HCT116 (cell line): ENCODE measurements at regions not wholly inside any gene's neighbourhood (a gene's known extent, or its start where the extent isn't known, plus 50 kb on each side); places are given as distances from the start of the nearest gene placed in this dataset.

ENCODE experiments used
- ATAC-seq: fragments of 200-7000 bp; cut with Tn5 transposase; 2 replicates; pipeline ENCODE4 v1.9.1; 2020; ENCODE audit warnings: mild to moderate bottlenecking, moderate library complexity
- BruUV-seq: library from RNA; stranded (reverse); fragments of 400-500 nt; replicated peaks from 2 replicates; lab custom pipeline; 2021; lab: Mats Ljungman, UMichigan
- CTCF ChIA-PET: fragments of 300-600 bp; sonication (Branson Sonifier 250); formaldehyde crosslinking; loops from one replicate; lab custom pipeline; 2021; ENCODE audit warnings: antibody characterized with exemption; lab: Charles Lee
- POLR2A ChIA-PET: fragments of 300-600, 350-600 bp; sonication (Branson Sonifier 250); formaldehyde crosslinking; loops from one replicate; lab custom pipeline; 2021; ENCODE audit warnings: antibody characterized with exemption; lab: Charles Lee
- RAD21 ChIA-PET, 2 experiments: fragments of 300-600 bp; sonication (Branson Sonifier 250); formaldehyde crosslinking; loops; one replicate each; lab custom pipeline; 2023; ENCODE audit warnings: low total read pairs in 2 of 2; ENCODE audit not compliant: uncharacterized antibody in 2 of 2, unreplicated experiment in 2 of 2, low non-redundant PET in 1 of 2; lab: Charles Lee
- DNase-seq: peaks from one replicate; pipeline ENCODE4 v3.0.0-alpha.2; 2010; ENCODE audit warnings: low read depth, low spot score
- H2AFZ ChIP-seq: fragments of 200-600 bp; shearing (Covaris generic), sonication (generic); 2 replicates; pipeline ENCODE4 v1.6.1; 2017; ENCODE audit warnings: low read depth, mixed run types, mixed read lengths, antibody characterized with exemption, low read length; ENCODE audit not compliant: poor library complexity, severe bottlenecking
- H3K27ac ChIP-seq: 2 replicates; pipeline ENCODE4 v1.5.1; 2012; ENCODE audit warnings: low read depth, low read length
- H3K27me3 ChIP-seq: fragments of 200-600 bp; sonication (generic); 2 replicates; pipeline ENCODE4 v1.6.1; 2016; ENCODE audit warnings: mixed run types, low read length, mixed read lengths; ENCODE audit not compliant: insufficient read depth
- H3K36me3 ChIP-seq, 2 experiments: fragments of 200-500 bp in 1 of 2; fragments of 200-600 bp in 1 of 2; sonication (Bioruptor generic) in 1 of 2; sonication (generic) in 1 of 2; 2 replicates each; pipeline versions ENCODE4 v1.5.1 to v1.6.1; 2014 to 2016; ENCODE audit warnings: low read length in 2 of 2, inconsistent platforms in 1 of 2, mixed read lengths in 1 of 2, mixed run types in 1 of 2; ENCODE audit not compliant: insufficient read depth in 2 of 2, control insufficient read depth in 1 of 2
- H3K4me1 ChIP-seq, 2 experiments: fragments of 200-600 bp in 1 of 2; sonication (generic) in 1 of 2; 2 replicates each; pipeline versions ENCODE4 v1.5.1 to v1.6.1; 2012 to 2017; ENCODE audit warnings: low read length in 2 of 2, inconsistent platforms in 1 of 2, mild to moderate bottlenecking in 1 of 2, mixed read lengths in 1 of 2, mixed run types in 1 of 2, moderate library complexity in 1 of 2; ENCODE audit not compliant: insufficient read depth in 2 of 2, control insufficient read depth in 1 of 2
- H3K4me2 ChIP-seq: fragments of 200-600 bp; sonication (generic); 2 replicates; pipeline ENCODE4 v1.6.1; 2017; ENCODE audit warnings: mixed run types, low read length, mixed read lengths
- H3K4me3 ChIP-seq, 2 experiments: fragments of 200-600 bp in 1 of 2; sonication (generic) in 1 of 2; replicated peaks in 1 of 2; 2 replicates each; pipeline ENCODE4 v1.5.1; 2011 to 2016; ENCODE audit warnings: low read length in 2 of 2, control low read depth in 1 of 2, low read depth in 1 of 2, mild to moderate bottlenecking in 1 of 2, mixed read lengths in 1 of 2, mixed run types in 1 of 2
- H3K79me2 ChIP-seq: fragments of 200-600 bp; sonication (generic); 2 replicates; pipeline ENCODE4 v1.6.1; 2017; ENCODE audit warnings: mild to moderate bottlenecking, mixed run types, low read length, moderate library complexity, mixed read lengths; ENCODE audit not compliant: insufficient read depth
- H3K9ac ChIP-seq: fragments of 200-600 bp; sonication (generic); 2 replicates; pipeline ENCODE4 v1.6.1; 2016; ENCODE audit warnings: low read length, mixed read lengths
- H3K9me2 ChIP-seq: fragments of 200-600 bp; sonication (generic), shearing (Covaris generic); 2 replicates; pipeline ENCODE4 v1.6.1; 2017; ENCODE audit warnings: mixed run types, mild to moderate bottlenecking, moderate library complexity; ENCODE audit not compliant: insufficient read depth
- H3K9me3 ChIP-seq, 2 experiments: fragments of 200-500 bp in 1 of 2; fragments of 200-600 bp in 1 of 2; sonication (Bioruptor generic) in 1 of 2; sonication (generic) in 1 of 2; 2 replicates each; pipeline ENCODE4 v1.6.1; 2014 to 2017; ENCODE audit warnings: low read length in 2 of 2, mixed read lengths in 2 of 2, inconsistent platforms in 1 of 2, low read depth in 1 of 2, mild to moderate bottlenecking in 1 of 2, mixed run types in 1 of 2, moderate library complexity in 1 of 2; ENCODE audit not compliant: control insufficient read depth in 1 of 2, insufficient read depth in 1 of 2
- H4K20me1 ChIP-seq: fragments of 200-600 bp; sonication (generic), shearing (Covaris generic); 2 replicates; pipeline ENCODE4 v1.6.1; 2017; ENCODE audit warnings: mixed run types, mild to moderate bottlenecking, moderate library complexity; ENCODE audit not compliant: insufficient read depth
- CBX3 ChIP-seq: IDR thresholded peaks from 2 replicates; pipeline ENCODE4 v1.6.1; 2012; ENCODE audit warnings: low read depth
- CEBPB ChIP-seq: IDR thresholded peaks from 2 replicates; pipeline ENCODE4 v1.6.1; 2012; ENCODE audit warnings: low read depth
- CTCF ChIP-seq, 3 experiments: fragments of 200-600 bp in 1 of 3; sonication (generic) in 1 of 3; IDR thresholded peaks in 2 of 3; conservative IDR thresholded peaks in 1 of 3; 2 replicates each; pipeline ENCODE4 v1.5.1; 2012 to 2017; ENCODE audit warnings: low read depth in 2 of 3, low read length in 2 of 3, antibody characterized with exemption in 1 of 3, borderline replicate concordance in 1 of 3, control low read depth in 1 of 3, mild to moderate bottlenecking in 1 of 3, mixed read lengths in 1 of 3, mixed run types in 1 of 3, moderate library complexity in 1 of 3; ENCODE audit not compliant: insufficient read depth in 1 of 3
- EGR1 ChIP-seq: IDR thresholded peaks from 2 replicates; pipeline ENCODE4 v1.6.1; 2012; ENCODE audit warnings: low read depth
- EZH2phosphoT487 ChIP-seq: fragments of 200-600 bp; IDR thresholded peaks from 2 replicates; pipeline ENCODE4 v1.6.1; 2018; ENCODE audit warnings: antibody characterized with exemption, borderline replicate concordance
- FOSL1 ChIP-seq: IDR thresholded peaks from 2 replicates; pipeline ENCODE4 v1.6.1; 2012; ENCODE audit warnings: low read depth
- JUND ChIP-seq: IDR thresholded peaks from 2 replicates; pipeline ENCODE4 v1.6.1; 2012
- MAX ChIP-seq: IDR thresholded peaks from 2 replicates; pipeline ENCODE4 v1.6.1; 2012
- POLR2A ChIP-seq: IDR thresholded peaks from 2 replicates; pipeline ENCODE4 v1.7.0; 2011; ENCODE audit warnings: borderline replicate concordance; ENCODE audit not compliant: insufficient read depth, insufficient read length; ENCODE audit errors: extremely low read depth
- RAD21 ChIP-seq: IDR thresholded peaks from 2 replicates; pipeline ENCODE4 v1.6.1; 2012; ENCODE audit warnings: low read depth, mild to moderate bottlenecking
- REST ChIP-seq: IDR thresholded peaks from 2 replicates; pipeline ENCODE4 v1.6.1; 2012; ENCODE audit warnings: low read depth
- SIN3A ChIP-seq: IDR thresholded peaks from 2 replicates; pipeline ENCODE4 v1.6.1; 2012; ENCODE audit warnings: low read depth
- TCF7L2 ChIP-seq: IDR thresholded peaks from 2 replicates; pipeline ENCODE4 v1.7.0; 2011; ENCODE audit warnings: borderline replicate concordance, inconsistent platforms; ENCODE audit not compliant: insufficient read depth, insufficient read length; ENCODE audit errors: extremely low read depth
- YY1 ChIP-seq: IDR thresholded peaks from 2 replicates; pipeline ENCODE4 v1.6.1; 2011; ENCODE audit warnings: low read length, low read depth, moderate library complexity, mild to moderate bottlenecking; ENCODE audit not compliant: insufficient replicate concordance; ENCODE audit errors: extremely low read depth
- ZNF274 ChIP-seq: fragments of 200-500 bp; sonication (Bioruptor generic); IDR thresholded peaks from 2 replicates; pipeline ENCODE4 v1.6.1; 2014; ENCODE audit warnings: mild to moderate bottlenecking, low read depth, low read length, inconsistent platforms
- intact Hi-C: fragments of 100-400 bp; cut with micrococcal nuclease; formaldehyde crosslinking; loops from 2 replicates; pipeline ENCODE4 v1.10.0; 2022
- TF ChIP-seq, protein P1 (sequence below): IDR thresholded peaks from 2 replicates; pipeline ENCODE4 v1.6.1; 2012

DNA sequence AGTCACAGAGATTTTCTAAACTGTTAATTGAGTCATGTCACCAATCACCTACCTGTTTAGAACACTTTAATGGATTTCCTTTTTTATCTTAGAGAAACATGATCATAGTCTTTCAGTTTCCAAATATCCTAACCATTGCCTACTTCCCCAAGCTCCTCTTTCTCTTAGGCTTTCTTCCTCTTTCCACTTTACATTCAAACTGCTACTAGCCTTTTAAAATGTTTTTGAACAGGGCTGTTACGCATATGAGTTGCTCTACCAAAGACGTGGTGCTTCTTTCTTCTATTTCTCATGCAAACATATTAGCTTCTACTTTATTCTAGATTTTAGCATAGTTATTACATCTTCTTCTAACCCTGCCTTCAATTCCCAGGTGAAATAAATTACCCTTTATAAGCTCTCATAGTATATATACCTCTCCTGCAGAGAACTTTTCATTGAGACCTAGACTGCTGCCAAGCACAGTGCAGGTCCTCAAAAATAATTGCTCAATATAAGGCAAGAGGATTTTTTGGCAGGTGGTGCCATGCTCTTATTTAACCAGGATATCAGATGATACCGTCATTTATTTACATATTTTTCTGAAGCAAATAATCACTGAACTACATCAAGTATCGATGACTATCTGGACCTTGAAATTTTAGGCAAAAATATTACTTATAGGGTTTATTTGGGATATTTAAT, 937.1 kb downstream of the TSN start:
- DNase-seq: no peak
- intact Hi-C loops: no loop called here
- no peak for TF ChIP-seq SIN3A
- TF ChIP-seq CEBPB: no peak
- TF ChIP-seq CBX3: no peak
- TF ChIP-seq, protein P1, sequence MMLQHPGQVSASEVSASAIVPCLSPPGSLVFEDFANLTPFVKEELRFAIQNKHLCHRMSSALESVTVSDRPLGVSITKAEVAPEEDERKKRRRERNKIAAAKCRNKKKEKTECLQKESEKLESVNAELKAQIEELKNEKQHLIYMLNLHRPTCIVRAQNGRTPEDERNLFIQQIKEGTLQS: no peak
- no peak for TF ChIP-seq MAX
- TF ChIP-seq REST: no peak
- no peak for TF ChIP-seq YY1
- no peak for TF ChIP-seq RAD21
- TF ChIP-seq FOSL1: no peak
- TF ChIP-seq EZH2phosphoT487: no peak
- TF ChIP-seq JUND: no peak
- no peak for TF ChIP-seq EGR1
- TF ChIP-seq ZNF274: no peak
- no peak for TF ChIP-seq CTCF (IDR thresholded peaks at IDR 0.05 in 2 of 3, conservative IDR thresholded peaks at IDR 0.05 in 1 of 3; ENCODE audit: borderline replicate concordance in 1 of 3, insufficient read depth in 1 of 3, low read depth in 2 of 3, low read length in 2 of 3)
- no peak for TF ChIP-seq POLR2A
- TF ChIP-seq TCF7L2: no peak

More for the DNA sequence above, 937.1 kb downstream of the TSN start:
- RAD21 ChIA-PET: no interaction called here
- Histone ChIP-seq H3K9me3 (peaks cover 4 to 14% of the 10 kb centered on the region in 2 experiments; a peak in 1 of 4 replicates), H3K9ac (no peak overlapping the region), H3K9me2 (no peaks in the 10 kb centered on the region), H2AFZ (no peak overlapping the region), H3K27me3 (no peaks in the 10 kb centered on the region), H3K4me1 (no peaks in the 10 kb centered on the region), H3K36me3 (no peaks in the 10 kb centered on the region), H3K27ac (no peak overlapping the region), H3K4me2 (no peak overlapping the region), H3K4me3 (no peak overlapping the region), H4K20me1 (no peaks in the 10 kb centered on the region), H3K79me2 (no peaks in the 10 kb centered on the region)
- POLR2A ChIA-PET: no interaction called here
- ATAC-seq: no peak
- CTCF ChIA-PET: no interaction called here
- no TSS peak for BruUV-seq
